OCI-LY7 (cell line): ENCODE measurements at regions not wholly inside any gene's neighbourhood (a gene's known extent, or its start where the extent isn't known, plus 50 kb on each side); places are given as distances from the start of the nearest gene placed in this dataset.

Source experiments
- BruUV-seq: library from RNA; stranded (reverse); fragments of 400-500 nt; replicated peaks from 2 replicates; lab custom pipeline; 2021; lab: Mats Ljungman, UMichigan
- CTCF ChIA-PET: fragments of 300-600 bp; sonication (Branson Sonifier 250); formaldehyde crosslinking; loops from one replicate; lab custom pipeline; 2022; ENCODE audit warnings: antibody characterized with exemption; ENCODE audit not compliant: unreplicated experiment; lab: Charles Lee
- POLR2A ChIA-PET: fragments of 300-600 bp; sonication (Branson Sonifier 250); formaldehyde crosslinking; loops from one replicate; lab custom pipeline; 2022; ENCODE audit warnings: antibody characterized with exemption; lab: Charles Lee
- DNase-seq: peaks from one replicate; pipeline ENCODE4 v3.0.0-alpha.2; 2015; ENCODE audit warnings: low spot score
- H2AFZ ChIP-seq: fragments of 200-600 bp; sonication (generic), shearing (Covaris generic); 2 replicates; pipeline ENCODE4 v1.6.1; 2014; ENCODE audit warnings: mild to moderate bottlenecking, antibody characterized with exemption, low read length, moderate library complexity
- H3K27ac ChIP-seq: fragments of 200-600 bp; sonication (generic); 2 replicates; pipeline ENCODE4 v1.5.1; 2014; ENCODE audit warnings: mixed run types, low read depth, mild to moderate bottlenecking, moderate library complexity, low read length, inconsistent platforms; ENCODE audit not compliant: poor library complexity, severe bottlenecking
- H3K36me3 ChIP-seq: fragments of 200-600 bp; sonication (generic); 2 replicates; pipeline ENCODE4 v1.6.1; 2014; ENCODE audit warnings: mild to moderate bottlenecking, antibody characterized with exemption, low read length, moderate library complexity, mixed read lengths; ENCODE audit not compliant: insufficient read depth
- H3K4me1 ChIP-seq: fragments of 200-600 bp; sonication (generic); 2 replicates; pipeline ENCODE4 v1.5.1; 2014; ENCODE audit warnings: mild to moderate bottlenecking, low read length; ENCODE audit not compliant: insufficient read depth, poor library complexity, severe bottlenecking
- H3K4me2 ChIP-seq: fragments of 200-600 bp; sonication (generic); 2 replicates; pipeline ENCODE4 v1.6.1; 2014; ENCODE audit warnings: mild to moderate bottlenecking, low read length
- H3K4me3 ChIP-seq: fragments of 200-600 bp; sonication (generic); 2 replicates; pipeline ENCODE4 v1.5.1; 2014; ENCODE audit warnings: mild to moderate bottlenecking, low read depth, low read length; ENCODE audit not compliant: poor library complexity, severe bottlenecking
- H3K79me2 ChIP-seq: fragments of 200-600 bp; sonication (generic); 2 replicates; pipeline ENCODE4 v1.6.1; 2016; ENCODE audit warnings: low read depth, mild to moderate bottlenecking, low read length, moderate library complexity, mixed read lengths; ENCODE audit not compliant: insufficient read depth
- H3K9me2 ChIP-seq: fragments of 200-600 bp; sonication (generic); 2 replicates; pipeline ENCODE4 v1.6.1; 2016; ENCODE audit warnings: mild to moderate bottlenecking, low read length, mixed read lengths; ENCODE audit not compliant: insufficient read depth
- H3K9me3 ChIP-seq: fragments of 200-600 bp; sonication (generic); 2 replicates; pipeline ENCODE4 v1.6.1; 2014; ENCODE audit warnings: mild to moderate bottlenecking, mixed run types, low read length, mixed read lengths
- H4K20me1 ChIP-seq: fragments of 200-600 bp; sonication (generic); 2 replicates; pipeline ENCODE4 v1.6.1; 2014; ENCODE audit warnings: mild to moderate bottlenecking, antibody characterized with exemption, low read length, moderate library complexity, mixed read lengths; ENCODE audit not compliant: insufficient read depth
- CTCF ChIP-seq: fragments of 200-600 bp; sonication (generic); conservative IDR thresholded peaks from 2 replicates; pipeline ENCODE4 v1.5.1; 2014; ENCODE audit warnings: mild to moderate bottlenecking, antibody characterized with exemption, low read length, moderate library complexity, mixed read lengths
- EZH2phosphoT487 ChIP-seq: fragments of 200-600 bp; sonication (generic); IDR thresholded peaks from 2 replicates; pipeline ENCODE4 v1.6.1; 2018; ENCODE audit warnings: low read depth, borderline replicate concordance, mild to moderate bottlenecking, mixed run types, antibody characterized with exemption, low read length, moderate library complexity, mixed read lengths
- intact Hi-C: fragments of 100-400 bp; cut with micrococcal nuclease; formaldehyde crosslinking; loops from one replicate; pipeline ENCODE4 v1.10.0; 2022; ENCODE audit not compliant: unreplicated experiment

DNA sequence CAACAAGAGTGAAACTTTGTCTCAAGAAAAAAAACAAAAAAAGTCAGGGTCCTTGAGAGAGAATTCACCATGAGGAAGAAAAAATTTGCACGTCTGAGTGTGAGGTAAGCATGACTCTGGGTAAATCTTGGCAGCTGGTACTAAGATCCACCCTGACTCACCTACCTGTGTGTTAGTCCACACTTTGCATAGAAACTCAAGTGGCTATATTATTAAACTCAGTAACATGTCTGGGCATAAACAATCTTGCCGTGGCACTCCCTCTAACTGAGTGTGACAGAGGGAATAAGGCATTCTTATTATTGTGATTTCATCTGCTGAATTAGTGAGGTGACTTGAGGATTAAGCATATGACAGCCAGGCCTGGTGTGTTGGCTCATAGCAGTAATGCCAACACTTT is 259.4 kb upstream of the VLDLR start:
- Histone ChIP-seq H3K4me3 (no peak overlapping the region), H3K9me3 (no peaks in the 10 kb centered on the region), H3K36me3 (no peaks in the 10 kb centered on the region), H3K4me1 (no peaks in the 10 kb centered on the region), H3K9me2 (no peaks in the 10 kb centered on the region), H3K79me2 (no peaks in the 10 kb centered on the region), H3K4me2 (no peak overlapping the region), H3K27ac (no peak overlapping the region), H2AFZ (no peak overlapping the region), H4K20me1 (no peaks in the 10 kb centered on the region)
- DNase-seq: no peak
- POLR2A ChIA-PET: interaction anchor here (0.9 kb wide), 1 partner anchor 21 kb away, joined by 4 read pairs; no protein-coding TSS in a partner anchor
- no peak for TF ChIP-seq CTCF
- no peak for TF ChIP-seq EZH2phosphoT487
- CTCF ChIA-PET: no interaction called here
- intact Hi-C loops: no loop called here
- no TSS peak for BruUV-seq

- TF ChIP-seq EZH2phosphoT487: no peak
- TF ChIP-seq CTCF: no peak
- POLR2A ChIA-PET: interaction anchor here (0.7 to 0.9 kb wide), 2 partner anchors 121 to 1904 kb away, joined by 3 to 4 read pairs; no protein-coding TSS in a partner anchor
- no peak overlapping the region for H3K27ac ChIP-seq
- no peaks in the 10 kb centered on the region for H3K79me2 ChIP-seq
- BruUV-seq: no TSS peak
- H4K20me1 ChIP-seq: no peaks in the 10 kb centered on the region
- H2AFZ ChIP-seq: no peak overlapping the region
- H3K9me3 ChIP-seq: no peaks in the 10 kb centered on the region
- intact Hi-C loops: no loop called here
- no peak overlapping the region for H3K4me2 ChIP-seq
- H3K9me2 ChIP-seq: no peaks in the 10 kb centered on the region
- no peak for DNase-seq
- no peaks in the 10 kb centered on the region for H3K36me3 ChIP-seq
- CTCF ChIA-PET: no interaction called here
- H3K4me3 ChIP-seq: no peak overlapping the region
- H3K4me1 ChIP-seq: no peaks in the 10 kb centered on the region
Observed at GRCh38 chr9:2363138-2363745, 258.3 kb upstream of the VLDLR start.

GRCh38 chr9:2363781-2364180 is 257.8 kb upstream of the VLDLR start:
- Histone ChIP-seq H3K79me2 (no peaks in the 10 kb centered on the region), H3K36me3 (no peaks in the 10 kb centered on the region), H3K4me3 (no peak overlapping the region), H3K4me1 (no peaks in the 10 kb centered on the region), H3K27ac (no peak overlapping the region), H3K9me2 (no peaks in the 10 kb centered on the region), H4K20me1 (no peaks in the 10 kb centered on the region), H2AFZ (no peak overlapping the region), H3K9me3 (no peaks in the 10 kb centered on the region), H3K4me2 (no peak overlapping the region)
- TF ChIP-seq CTCF (no peak), EZH2phosphoT487 (no peak)
- intact Hi-C loops: no loop called here
- no peak for DNase-seq
- POLR2A ChIA-PET: no interaction called here
- no TSS peak for BruUV-seq
- CTCF ChIA-PET: no interaction called here
